Activated T-helper 17 cell treated with anti-CD3 and anti-CD28 coated beads, Interleukin-2, amount 50 U/mL, for 72 hours (primary cell): ENCODE measurements at regions not wholly inside any gene's neighbourhood (a gene's known extent, or its start where the extent isn't known, plus 50 kb on each side); places are given as distances from the start of the nearest gene placed in this dataset.

ENCODE experiments used
- ATAC-seq: fragments of 150-1000 bp; cut with Tn5 transposase; replicated peaks from 2 replicates; pipeline ENCODE4 v1.10.0; 2021; ENCODE audit warnings: mild to moderate bottlenecking, moderate library complexity
- H3K27ac Mint-ChIP-seq: one replicate; pipeline ENCODE4 v1.8.0; 2022; ENCODE audit warnings: mixed read lengths
- H3K27me3 Mint-ChIP-seq: one replicate; pipeline ENCODE4 v1.8.0; 2022; ENCODE audit warnings: mixed read lengths
- H3K36me3 Mint-ChIP-seq: one replicate; pipeline ENCODE4 v1.8.0; 2022; ENCODE audit warnings: low read depth, mild to moderate bottlenecking, mixed read lengths
- H3K4me1 Mint-ChIP-seq: one replicate; pipeline ENCODE4 v1.8.0; 2022; ENCODE audit warnings: mixed read lengths
- H3K4me3 Mint-ChIP-seq: one replicate; pipeline ENCODE4 v1.8.0; 2022; ENCODE audit warnings: mild to moderate bottlenecking, mixed read lengths
- H3K9me3 Mint-ChIP-seq: one replicate; pipeline ENCODE4 v1.8.0; 2022; ENCODE audit warnings: mixed read lengths

GRCh38 chr6:98027898-98028297, 744.9 kb upstream of the MMS22L start:
- ATAC-seq, result no peak
- Mint-ChIP-seq H3K27ac (no peak overlapping the region), H3K4me3 (no peak overlapping the region)

GRCh38 chr6:98033617-98034016, 750.6 kb upstream of the MMS22L start:
- Mint-ChIP-seq H3K27me3 (no peaks in the 10 kb centered on the region), H3K27ac (no peak overlapping the region), H3K4me1 (no peaks in the 10 kb centered on the region), H3K9me3 (peaks cover 5% of the 10 kb centered on the region), H3K4me3 (no peak overlapping the region), H3K36me3 (no peaks in the 10 kb centered on the region)
- ATAC-seq, result no peak

More at GRCh38 chr6:98027898-98028297, 744.9 kb upstream of the MMS22L start:
- Mint-ChIP-seq H3K27me3 (no peaks in the 10 kb centered on the region), H3K9me3 (peaks cover 5% of the 10 kb centered on the region), H3K4me1 (no peaks in the 10 kb centered on the region), H3K36me3 (no peaks in the 10 kb centered on the region)

- H3K36me3 Mint-ChIP-seq, result no peaks in the 10 kb centered on the region
- H3K27me3 Mint-ChIP-seq, result no peaks in the 10 kb centered on the region
- no peak overlapping the region for H3K4me3 Mint-ChIP-seq
- H3K9me3 Mint-ChIP-seq, result no peaks in the 10 kb centered on the region
- ATAC-seq, result no peak
- H3K4me1 Mint-ChIP-seq, result no peaks in the 10 kb centered on the region
- H3K27ac Mint-ChIP-seq, result no peak overlapping the region
These were observed 753.4 kb upstream of the MMS22L start for GRCh38 chr6:98036344-98036923.

GRCh38 chr6:98037571-98037970, 754.6 kb upstream of the MMS22L start:
- no peaks in the 10 kb centered on the region for H3K36me3 Mint-ChIP-seq
- no peak for ATAC-seq
- H3K27me3 Mint-ChIP-seq, result no peaks in the 10 kb centered on the region
- H3K27ac Mint-ChIP-seq, result no peak overlapping the region
- no peaks in the 10 kb centered on the region for H3K9me3 Mint-ChIP-seq
- H3K4me3 Mint-ChIP-seq, result no peak overlapping the region
- no peaks in the 10 kb centered on the region for H3K4me1 Mint-ChIP-seq

- ATAC-seq, result no peak
- no peaks in the 10 kb centered on the region for H3K27me3 Mint-ChIP-seq
- no peaks in the 10 kb centered on the region for H3K9me3 Mint-ChIP-seq
- H3K4me1 Mint-ChIP-seq, result no peaks in the 10 kb centered on the region
- H3K36me3 Mint-ChIP-seq, result no peaks in the 10 kb centered on the region
- no peak overlapping the region for H3K4me3 Mint-ChIP-seq
- no peak overlapping the region for H3K27ac Mint-ChIP-seq
These were observed 756.4 kb upstream of the MMS22L start for GRCh38 chr6:98039443-98039842.

GRCh38 chr6:98039904-98040607, 757.0 kb upstream of the MMS22L start:
- H3K4me3 Mint-ChIP-seq, result no peak overlapping the region
- no peaks in the 10 kb centered on the region for H3K9me3 Mint-ChIP-seq
- no peak for ATAC-seq
- H3K4me1 Mint-ChIP-seq, result no peaks in the 10 kb centered on the region
- no peaks in the 10 kb centered on the region for H3K36me3 Mint-ChIP-seq
- H3K27me3 Mint-ChIP-seq, result no peaks in the 10 kb centered on the region
- H3K27ac Mint-ChIP-seq, result no peak overlapping the region

GRCh38 chr6:98041056-98041455, 758.0 kb upstream of the MMS22L start:
- Mint-ChIP-seq H3K27ac (no peak overlapping the region), H3K9me3 (no peaks in the 10 kb centered on the region)

GRCh38 chr6:98041921-98042320, 758.9 kb upstream of the MMS22L start:
- no peak for ATAC-seq
- H3K36me3 Mint-ChIP-seq, result no peaks in the 10 kb centered on the region
- H3K4me3 Mint-ChIP-seq, result no peak overlapping the region
- no peaks in the 10 kb centered on the region for H3K27me3 Mint-ChIP-seq
- H3K9me3 Mint-ChIP-seq, result no peaks in the 10 kb centered on the region
- H3K27ac Mint-ChIP-seq, result no peak overlapping the region
- no peaks in the 10 kb centered on the region for H3K4me1 Mint-ChIP-seq

More at GRCh38 chr6:98041056-98041455, 758.0 kb upstream of the MMS22L start:
- Mint-ChIP-seq H3K36me3 (no peaks in the 10 kb centered on the region), H3K27me3 (no peaks in the 10 kb centered on the region), H3K4me1 (no peaks in the 10 kb centered on the region), H3K4me3 (no peak overlapping the region)
- ATAC-seq, result no peak

- Mint-ChIP-seq H3K36me3 (no peaks in the 10 kb centered on the region), H3K27ac (no peak overlapping the region), H3K4me3 (no peak overlapping the region), H3K27me3 (no peaks in the 10 kb centered on the region), H3K9me3 (no peaks in the 10 kb centered on the region), H3K4me1 (no peaks in the 10 kb centered on the region)
- ATAC-seq, result no peak
These were observed 761.1 kb upstream of the MMS22L start for GRCh38 chr6:98044151-98044561.

- H3K4me3 Mint-ChIP-seq, result no peak overlapping the region
- no peaks in the 10 kb centered on the region for H3K9me3 Mint-ChIP-seq
- ATAC-seq, result no peak
- H3K27ac Mint-ChIP-seq, result no peak overlapping the region
- no peaks in the 10 kb centered on the region for H3K36me3 Mint-ChIP-seq
- H3K27me3 Mint-ChIP-seq, result no peaks in the 10 kb centered on the region
- H3K4me1 Mint-ChIP-seq, result no peaks in the 10 kb centered on the region
These were observed 761.9 kb upstream of the MMS22L start for GRCh38 chr6:98044791-98045470.

GRCh38 chr6:98047164-98047563, 764.1 kb upstream of the MMS22L start:
- H3K9me3 Mint-ChIP-seq, result no peaks in the 10 kb centered on the region
- H3K4me3 Mint-ChIP-seq, result no peak overlapping the region
- no peaks in the 10 kb centered on the region for H3K36me3 Mint-ChIP-seq
- no peaks in the 10 kb centered on the region for H3K27me3 Mint-ChIP-seq
- no peak overlapping the region for H3K27ac Mint-ChIP-seq
- no peak for ATAC-seq
- no peaks in the 10 kb centered on the region for H3K4me1 Mint-ChIP-seq

- Mint-ChIP-seq H3K9me3 (no peaks in the 10 kb centered on the region), H3K27me3 (no peaks in the 10 kb centered on the region), H3K27ac (no peak overlapping the region), H3K36me3 (no peaks in the 10 kb centered on the region), H3K4me1 (no peaks in the 10 kb centered on the region), H3K4me3 (no peak overlapping the region)
- ATAC-seq, result no peak
These were observed 764.9 kb upstream of the MMS22L start for GRCh38 chr6:98047871-98048270.

- Mint-ChIP-seq H3K27ac (no peak overlapping the region), H3K9me3 (no peaks in the 10 kb centered on the region), H3K4me1 (no peaks in the 10 kb centered on the region), H3K36me3 (no peaks in the 10 kb centered on the region), H3K4me3 (no peak overlapping the region), H3K27me3 (no peaks in the 10 kb centered on the region)
- no peak for ATAC-seq
These were observed 771.4 kb upstream of the MMS22L start for GRCh38 chr6:98054453-98054852.

GRCh38 chr6:98056955-98057354, 773.9 kb upstream of the MMS22L start:
- Mint-ChIP-seq H3K4me1 (no peaks in the 10 kb centered on the region), H3K27ac (no peak overlapping the region), H3K4me3 (no peak overlapping the region), H3K36me3 (no peaks in the 10 kb centered on the region), H3K27me3 (no peaks in the 10 kb centered on the region), H3K9me3 (no peaks in the 10 kb centered on the region)
- ATAC-seq, result no peak

GRCh38 chr6:98067375-98067774, 767.0 kb upstream of the POU3F2 start:
- Mint-ChIP-seq H3K9me3 (peaks cover 12% of the 10 kb centered on the region), H3K4me1 (no peaks in the 10 kb centered on the region), H3K36me3 (no peaks in the 10 kb centered on the region), H3K27ac (no peak overlapping the region), H3K27me3 (no peaks in the 10 kb centered on the region), H3K4me3 (no peak overlapping the region)
- no peak for ATAC-seq
